Dedifferentiated amniotic fluid mesenchymal stem cell (primary cell): ENCODE measurements at regions not wholly inside any gene's neighbourhood (a gene's known extent, or its start where the extent isn't known, plus 50 kb on each side); places are given as distances from the start of the nearest gene placed in this dataset.

Experiments used
- DNase-seq: peaks from one replicate; pipeline ENCODE4 v3.0.0-alpha.2; 2016; ENCODE audit errors: extremely low spot score

DNA sequence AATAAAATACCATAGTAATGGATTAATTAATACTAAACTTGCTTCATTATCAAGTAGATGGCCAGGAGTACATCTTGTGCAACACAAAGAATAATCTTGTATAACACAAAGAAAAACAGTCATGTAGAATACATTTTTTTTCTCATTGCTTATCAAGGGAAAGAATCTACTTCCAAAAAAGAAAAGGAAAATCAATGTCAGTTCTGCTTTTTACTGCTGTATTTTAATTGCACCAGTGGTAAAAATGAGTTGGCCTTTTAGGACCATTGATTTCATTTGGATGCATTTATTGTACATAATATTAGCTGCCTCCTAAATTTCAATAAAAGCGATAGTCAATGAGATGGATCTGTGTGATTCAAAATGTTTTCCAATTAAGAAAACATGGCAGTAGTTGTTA, 96.9 kb upstream of the BTBD3 start:
- DNase-seq, result no peak

DNA sequence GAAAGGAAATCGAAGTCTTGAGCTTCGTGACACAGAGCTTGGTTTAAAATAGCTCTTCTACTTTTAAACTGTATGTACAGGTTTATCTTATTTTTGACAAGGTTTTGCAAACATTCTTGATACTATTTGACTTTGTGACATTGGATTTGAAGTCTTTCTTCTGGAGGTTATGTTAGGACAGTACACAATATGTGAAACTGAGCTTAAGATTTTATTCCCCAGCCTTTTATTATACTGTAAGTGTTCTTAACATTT, 95.2 kb upstream of the BTBD3 start:
- DNase-seq, result no peak

DNA sequence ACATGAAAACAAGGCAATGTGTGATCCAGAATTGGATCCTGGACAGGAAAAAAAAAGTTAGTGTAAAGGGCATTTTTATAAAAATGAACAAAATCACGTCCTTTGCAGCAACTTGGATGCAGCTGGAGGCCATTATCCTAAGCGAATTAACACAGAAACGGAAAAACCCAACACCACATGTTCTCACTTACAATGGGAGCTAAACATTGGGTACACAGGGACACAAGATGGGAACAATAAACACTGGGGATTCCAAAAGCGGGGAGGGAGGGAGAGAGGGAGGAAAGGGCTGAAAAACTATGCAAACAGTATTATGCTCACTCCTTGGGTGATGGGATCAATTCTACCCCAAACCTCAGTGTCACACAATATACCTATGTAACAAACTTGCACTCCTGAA, 91.4 kb upstream of the BTBD3 start:
- no peak for DNase-seq

DNA sequence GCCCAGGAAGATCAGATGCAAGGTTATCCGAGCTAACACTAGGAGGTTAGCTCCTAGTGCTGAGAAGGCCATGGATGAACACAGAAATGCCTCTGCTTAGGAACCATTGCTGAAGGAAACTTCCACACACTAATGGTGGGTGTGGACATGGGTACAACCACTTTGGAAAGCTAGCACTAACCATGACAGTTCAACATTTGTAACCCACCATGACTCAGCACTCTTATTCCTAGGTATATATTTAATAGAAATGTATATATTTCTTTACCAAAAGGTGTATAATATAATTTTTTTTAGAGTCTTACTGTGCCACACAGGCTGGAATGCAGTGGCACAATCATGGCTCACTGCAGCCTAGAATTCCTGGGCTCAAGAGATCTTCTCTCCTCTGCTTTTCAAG, 85.3 kb upstream of the BTBD3 start:
- no peak for DNase-seq

DNA sequence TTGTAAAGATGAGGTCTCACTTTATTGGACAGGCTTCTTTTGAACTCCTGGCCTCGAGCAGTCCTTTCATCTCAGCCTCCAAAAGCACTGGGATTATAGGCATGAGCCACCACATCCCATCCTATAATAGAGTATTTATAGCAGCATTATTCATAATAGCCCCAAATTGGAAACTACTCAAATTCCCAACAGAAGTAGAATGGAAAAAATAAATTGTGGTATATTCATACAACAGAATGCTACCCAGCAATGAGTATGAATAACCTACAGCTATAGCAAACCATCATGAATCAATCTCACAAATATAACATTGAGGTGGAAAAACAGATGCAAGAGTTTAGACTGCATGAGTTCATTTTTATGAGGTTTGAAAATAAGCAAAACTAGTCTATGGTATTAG, 84.8 kb upstream of the BTBD3 start:
- no peak for DNase-seq

DNA sequence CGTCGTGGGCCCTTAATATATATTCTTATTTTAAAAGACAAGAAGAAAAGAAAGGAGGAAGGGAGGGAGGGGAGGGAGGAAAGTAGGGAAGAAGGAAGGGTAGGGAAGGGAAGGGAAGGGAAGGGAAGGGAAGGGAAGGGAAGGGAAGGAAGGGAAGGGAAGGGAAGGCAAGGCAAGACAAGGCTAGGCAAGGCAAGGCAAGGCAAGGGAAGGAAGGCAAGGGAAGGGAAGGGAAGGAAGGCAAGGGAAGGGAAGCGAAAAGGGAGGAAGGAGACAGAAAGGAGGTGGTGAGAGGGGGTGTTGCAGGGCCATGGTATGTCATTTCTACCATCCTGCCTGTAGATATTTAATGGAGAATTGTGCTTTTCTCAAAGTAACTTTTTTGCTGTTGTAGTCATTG, 83.9 kb upstream of the BTBD3 start:
- no peak for DNase-seq

DNA sequence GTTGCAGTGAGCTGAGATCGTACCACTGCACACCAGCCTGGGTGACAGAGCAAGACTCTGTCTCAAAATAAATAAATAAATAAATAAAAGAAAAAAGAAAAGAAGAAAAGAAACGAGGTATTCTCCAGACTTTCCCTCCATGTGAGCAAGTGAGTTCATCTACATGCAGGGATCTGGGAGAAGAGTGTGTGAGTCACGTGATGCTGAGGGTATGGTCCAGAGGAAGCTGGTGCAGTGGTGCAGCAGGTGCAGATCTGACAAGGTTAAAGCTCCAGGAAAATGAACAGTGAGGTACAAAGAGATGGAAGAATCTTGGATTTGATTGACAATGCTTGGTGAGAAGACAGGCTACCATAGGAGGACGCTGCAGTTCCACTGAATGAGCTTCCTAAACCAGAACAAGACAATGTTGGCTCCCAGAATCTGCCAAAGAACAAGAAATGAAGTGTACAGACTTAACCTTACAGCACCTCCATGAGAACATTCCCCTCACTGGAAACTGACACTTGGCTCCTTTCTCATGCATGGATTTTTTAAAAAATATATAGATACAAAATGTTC, 79.5 kb upstream of the BTBD3 start:
- DNase-seq, result no peak

DNA sequence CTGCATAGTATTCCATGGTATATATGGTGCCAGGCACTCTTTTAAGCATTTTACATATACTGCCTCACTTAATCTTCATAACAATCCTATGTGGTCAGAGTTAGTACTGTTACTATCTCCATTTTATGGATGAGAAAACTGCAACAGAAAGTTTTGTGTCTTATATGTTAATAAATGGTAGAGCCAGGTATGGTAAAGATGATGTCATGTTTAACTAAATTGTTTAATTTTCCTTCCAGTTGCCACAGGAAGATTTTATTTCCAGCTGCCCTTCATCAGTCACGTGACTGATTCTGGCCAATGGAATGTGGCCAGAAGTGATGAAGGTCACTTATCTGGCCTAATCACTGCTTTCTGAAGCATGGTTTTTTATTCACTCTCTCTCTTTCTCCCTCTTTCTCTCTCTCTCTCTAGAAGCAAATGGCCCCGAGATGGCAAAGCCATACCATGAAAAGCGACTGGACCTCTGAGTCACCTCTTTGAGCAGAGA, 75.7 kb upstream of the BTBD3 start:
- no peak for DNase-seq

DNA sequence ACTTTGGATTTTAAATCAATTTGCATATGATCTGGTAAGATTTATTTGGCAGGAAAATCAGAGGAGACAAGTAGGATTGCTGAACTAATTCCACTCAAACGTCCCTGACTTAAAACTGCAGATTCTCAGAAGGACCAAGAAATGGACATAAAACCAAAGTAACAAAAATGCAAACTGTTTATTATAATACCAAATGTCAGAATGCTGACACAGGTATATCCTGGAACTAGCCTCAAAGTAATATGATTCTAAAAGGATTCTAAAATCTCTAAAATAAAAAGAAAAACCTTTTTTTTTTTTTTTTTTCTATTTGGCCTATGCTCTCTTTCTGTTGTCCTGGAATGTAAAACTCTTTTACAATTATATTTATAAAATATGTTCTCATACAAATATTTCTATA, 74.4 kb upstream of the BTBD3 start:
- no peak for DNase-seq

DNA sequence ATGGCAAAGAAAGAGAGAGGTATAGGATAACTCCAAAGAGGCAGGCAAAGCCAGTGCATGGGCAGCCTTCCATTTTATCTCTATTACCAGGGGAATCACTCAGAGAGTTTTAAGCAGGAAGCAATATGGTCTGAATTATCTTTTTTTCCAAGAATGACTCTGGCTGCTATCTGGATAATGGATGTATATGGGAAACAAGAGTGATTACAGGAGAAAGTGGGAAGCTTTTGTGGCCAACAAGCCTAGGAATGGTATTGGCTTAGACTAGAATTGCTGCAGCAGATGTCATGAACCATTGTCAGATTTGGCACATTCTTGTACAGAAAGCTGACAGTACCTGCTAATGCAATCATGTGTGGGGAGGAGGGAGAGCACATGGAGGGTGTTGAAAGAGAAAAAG, 73.0 kb upstream of the BTBD3 start:
- no peak for DNase-seq

DNA sequence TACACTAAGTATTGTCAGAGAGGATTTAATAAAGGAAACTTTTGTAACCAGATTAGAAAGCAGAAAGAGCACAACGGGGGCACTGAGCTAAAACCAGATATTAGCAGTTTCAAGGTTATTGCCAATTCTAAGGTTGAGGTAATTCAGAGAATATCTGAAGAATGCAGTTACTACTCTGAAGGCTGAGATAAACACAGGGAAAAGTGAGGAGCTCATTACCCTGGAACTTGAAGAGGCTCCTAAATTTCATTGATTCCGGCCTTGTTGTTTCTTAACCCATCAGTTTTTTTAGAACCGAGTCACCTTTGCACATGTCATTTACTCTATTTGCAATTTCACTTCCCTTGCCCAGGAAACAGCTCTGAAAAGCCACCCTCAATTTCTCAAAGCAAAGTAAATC, 72.4 kb upstream of the BTBD3 start:
- no peak for DNase-seq

DNA sequence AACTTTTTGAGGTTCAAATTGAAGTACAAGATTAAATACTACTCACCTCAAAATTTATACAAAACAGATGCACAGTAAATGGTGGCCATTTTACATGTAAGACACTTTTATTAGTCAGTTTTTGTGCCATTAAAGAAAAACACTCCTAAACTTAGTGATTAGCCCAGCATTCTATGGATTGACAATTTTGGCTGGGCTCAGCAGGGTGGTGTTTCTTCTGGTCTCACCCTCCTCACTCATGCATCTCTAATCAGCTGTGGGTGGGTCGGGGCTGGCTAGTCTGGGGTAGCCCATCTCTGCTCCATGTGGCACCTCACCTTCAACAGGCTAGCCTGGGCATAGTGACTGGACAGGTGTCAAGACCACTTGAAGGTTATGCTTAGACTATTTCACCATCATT, 71.6 kb upstream of the BTBD3 start:
- no peak for DNase-seq

DNA sequence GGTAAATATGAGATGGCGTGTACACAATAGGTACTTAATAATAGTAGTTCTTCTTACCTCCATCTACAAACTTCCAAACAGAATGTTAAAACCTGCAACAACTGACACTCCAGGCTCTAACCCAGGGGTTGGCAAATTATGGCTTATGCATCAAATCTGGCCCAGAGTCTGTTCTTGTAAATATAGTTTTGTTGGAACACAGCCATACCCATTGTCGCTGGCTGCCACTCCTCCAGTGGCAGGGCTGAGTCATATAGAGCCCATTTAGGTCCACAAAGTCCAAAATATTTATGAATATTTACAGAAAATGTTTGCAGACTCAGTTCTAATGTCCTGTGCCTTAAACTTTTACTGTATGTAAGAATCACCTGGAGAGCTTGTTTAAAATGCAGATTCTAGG, 69.9 kb upstream of the BTBD3 start:
- no peak for DNase-seq

DNA sequence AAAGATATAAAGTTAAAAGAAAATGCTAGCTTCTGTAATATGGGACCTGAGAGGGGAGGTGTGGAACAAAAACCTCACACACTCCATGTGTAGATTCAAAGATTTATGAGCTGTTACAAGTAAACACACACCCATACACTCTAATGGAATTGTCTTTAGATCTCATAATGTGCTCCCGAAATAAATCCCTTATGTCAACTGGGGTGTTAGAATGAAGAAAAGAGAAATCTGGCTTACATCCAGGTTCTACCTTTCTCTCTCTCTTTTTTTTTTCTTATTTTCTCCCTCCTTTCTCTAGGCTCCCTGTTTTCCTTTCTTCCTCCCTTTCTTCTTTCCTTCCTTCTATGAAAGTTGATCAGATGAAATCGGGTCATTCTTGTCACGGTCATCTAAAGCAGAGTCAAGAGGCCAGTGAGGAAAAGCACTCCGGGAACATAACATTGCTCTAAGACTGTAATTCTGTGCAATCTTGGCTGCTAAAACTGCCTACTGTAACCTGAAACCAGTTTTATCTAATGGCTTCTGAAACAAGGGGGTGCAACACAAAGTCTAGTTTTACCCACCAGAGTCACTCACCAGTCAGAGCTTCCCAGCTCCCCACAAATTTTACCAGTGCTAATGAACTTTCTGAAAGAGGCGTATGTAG, 68.3 kb upstream of the BTBD3 start:
- peak; percentile 30 for DNase-seq

DNA sequence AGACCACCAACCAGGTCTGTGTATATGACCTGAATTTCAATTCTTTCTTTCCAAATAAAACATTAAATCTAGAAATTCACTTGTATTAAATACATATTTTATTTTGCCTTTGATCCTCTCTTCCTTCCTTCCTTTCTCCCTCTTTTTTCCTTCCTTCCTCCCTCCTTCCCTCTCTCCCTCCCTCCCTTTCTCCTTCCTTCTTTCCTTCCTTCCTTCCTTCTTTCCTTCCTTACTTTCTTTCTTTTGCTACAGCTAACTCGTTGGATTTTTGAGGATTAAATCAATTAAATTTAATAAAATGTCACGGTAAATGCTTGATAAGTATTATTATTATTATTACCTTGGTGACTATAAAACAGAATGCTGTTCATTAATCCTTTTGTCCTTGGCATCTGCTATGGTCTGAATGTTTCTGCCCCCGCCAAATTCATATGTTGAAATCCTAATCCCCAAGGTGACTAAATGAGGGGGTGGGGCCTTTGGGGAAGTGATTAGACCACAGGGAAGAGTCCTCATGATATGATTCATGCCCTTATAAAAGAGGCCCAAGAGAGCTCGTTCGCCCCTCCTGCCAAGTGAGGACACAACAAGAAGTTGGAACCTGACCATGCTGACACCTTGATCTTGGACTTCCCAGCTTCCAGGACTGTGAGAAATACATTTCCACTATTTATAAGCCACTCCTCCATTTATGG, 67.6 kb upstream of the BTBD3 start:
- DNase-seq, result no peak

DNA sequence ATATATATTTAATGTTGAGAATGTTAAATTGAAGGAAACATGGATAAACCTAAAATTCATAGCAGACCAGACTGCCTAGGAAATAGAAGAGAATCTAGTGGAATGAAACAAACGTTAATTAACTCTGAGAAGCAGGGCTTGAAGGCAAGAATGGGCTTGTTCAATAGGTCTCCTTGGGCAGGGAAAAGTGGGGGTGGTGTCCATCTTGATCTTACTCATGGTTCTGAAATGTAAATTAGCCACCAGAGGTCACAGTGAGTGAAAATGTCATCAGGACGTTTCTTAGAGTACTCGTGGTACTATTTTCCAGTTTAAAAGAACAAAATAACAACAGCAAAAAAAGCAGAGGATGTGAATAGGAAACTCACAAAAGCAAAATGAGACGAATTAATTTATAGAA, 66.8 kb upstream of the BTBD3 start:
- no peak for DNase-seq

DNA sequence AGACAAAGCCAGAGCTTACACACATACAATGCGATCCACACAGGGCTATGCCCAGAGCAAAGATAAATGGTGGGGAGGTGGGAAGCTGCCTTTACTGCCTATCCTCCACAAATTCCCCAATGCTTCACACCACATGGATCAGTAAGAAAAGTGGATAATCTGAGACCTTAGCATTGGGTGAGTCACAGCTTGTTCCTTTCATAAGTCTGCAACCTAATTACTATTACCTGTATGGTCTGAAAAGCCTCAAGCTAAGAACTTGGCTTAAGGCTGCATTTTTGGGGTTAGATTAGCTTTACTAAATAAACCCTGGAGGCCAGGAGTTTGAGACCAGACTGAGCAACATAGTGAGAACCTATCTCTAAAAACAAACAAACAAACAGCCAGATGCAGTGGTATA, 66.0 kb upstream of the BTBD3 start:
- DNase-seq, result no peak

DNA sequence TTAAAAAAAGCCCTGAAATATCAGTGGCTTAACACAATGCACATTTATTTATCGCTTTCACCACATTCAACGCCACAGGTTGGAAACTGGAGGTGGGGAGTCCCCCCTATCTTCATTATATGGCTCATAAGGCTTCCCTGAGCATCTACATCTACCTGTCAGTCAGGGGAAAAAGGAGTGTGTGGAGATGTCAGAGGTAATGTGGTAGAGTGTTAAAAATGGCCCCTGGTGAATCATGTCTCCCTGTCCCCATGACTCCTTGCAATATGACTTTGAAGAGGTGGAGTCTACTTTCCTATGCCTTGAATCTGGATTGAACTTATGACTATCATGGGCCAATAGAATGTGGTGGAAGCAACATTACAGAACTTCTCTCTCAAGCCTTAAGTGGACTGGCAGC, 65.5 kb upstream of the BTBD3 start:
- DNase-seq, result no peak

DNA sequence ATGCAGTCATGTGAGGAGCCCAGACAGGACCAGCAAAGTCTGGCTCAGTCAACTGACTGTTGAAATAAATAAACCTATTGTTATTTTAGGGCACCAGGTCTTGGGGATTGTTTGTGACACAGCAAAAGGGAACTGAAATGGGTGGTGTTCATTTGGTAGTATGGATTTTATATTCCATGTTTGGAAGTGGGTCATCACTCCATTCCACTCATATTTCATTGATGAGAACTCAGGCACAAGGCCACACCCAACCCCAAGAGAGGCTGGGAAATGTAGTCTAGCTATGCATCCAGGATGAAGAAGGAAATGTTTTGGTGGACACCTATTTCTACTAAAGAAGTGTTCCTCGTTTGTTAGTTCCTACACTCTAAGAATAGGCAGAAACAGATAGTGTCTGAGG, 64.9 kb upstream of the BTBD3 start:
- peak; percentile 24 for DNase-seq

DNA sequence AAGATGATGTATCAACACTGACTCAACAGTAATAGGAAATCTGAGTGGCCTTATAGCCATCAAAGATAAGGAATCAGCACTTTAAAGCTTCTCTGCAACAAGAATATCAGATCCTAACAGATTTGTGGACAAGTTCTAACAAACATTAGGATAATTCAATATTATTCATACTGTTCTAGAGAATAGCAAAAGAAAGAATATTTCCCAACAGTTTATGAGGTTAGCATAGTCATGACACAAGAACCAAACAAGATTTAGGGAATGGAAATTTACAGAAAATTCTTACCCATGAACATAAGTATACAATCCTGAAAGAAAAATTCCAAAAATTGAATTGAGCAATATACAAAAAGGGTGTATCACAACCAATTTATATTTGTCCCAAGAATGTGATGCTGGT, 64.3 kb upstream of the BTBD3 start:
- peak; percentile 24 for DNase-seq

DNA sequence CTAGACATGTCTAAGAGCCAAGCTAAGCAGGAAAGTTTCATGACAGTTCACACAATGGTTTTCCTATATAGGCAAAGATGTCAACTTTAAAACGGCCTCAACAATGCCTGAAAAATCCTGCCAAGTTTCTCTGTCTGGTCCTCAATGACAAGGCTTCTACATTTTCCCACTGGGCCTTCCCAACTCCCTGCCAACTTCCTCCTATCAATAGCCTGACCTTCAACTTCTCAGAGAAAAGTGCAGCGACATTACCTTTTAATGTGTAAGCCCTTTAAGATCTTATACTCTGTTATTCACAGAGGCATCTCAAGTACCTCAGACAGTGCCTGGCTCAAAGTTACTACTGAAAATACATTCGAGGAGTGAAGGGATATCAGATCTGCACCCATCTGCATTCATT, 56.2 kb upstream of the BTBD3 start:
- no peak for DNase-seq

DNA sequence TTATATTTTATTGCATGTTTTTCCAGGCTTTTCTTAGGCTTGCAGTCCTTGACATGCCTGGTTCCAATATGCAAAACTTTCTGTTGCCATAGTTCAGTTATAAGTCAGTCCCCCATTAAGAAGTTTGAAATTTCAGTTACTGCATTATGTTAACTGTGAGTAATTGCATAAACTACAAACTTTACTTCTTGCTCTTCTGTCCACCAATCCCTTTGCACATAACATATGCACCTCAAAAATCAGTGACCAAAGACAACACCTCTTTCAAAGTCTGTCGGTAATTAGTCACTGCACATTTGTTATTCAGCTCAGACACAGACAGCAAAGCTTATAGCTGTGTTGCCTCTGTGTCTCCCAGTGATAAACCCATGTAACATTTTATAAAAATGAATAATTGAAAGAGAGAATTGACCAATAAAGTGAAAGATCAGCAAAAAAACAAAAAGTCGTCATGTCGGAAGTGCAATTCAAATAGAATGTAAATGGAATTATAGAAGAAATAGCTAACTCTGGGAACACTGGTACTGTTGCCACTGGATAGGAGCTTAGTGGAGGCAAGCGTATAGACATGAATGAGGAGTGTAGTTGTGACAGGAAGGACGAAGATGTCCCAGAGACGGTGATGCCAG, 50.3 kb upstream of the BTBD3 start:
- DNase-seq, result no peak
